ENCODE measurements at regions not wholly inside any gene's neighbourhood (a gene's known extent, or its start where the extent isn't known, plus 50 kb on each side); places are given as distances from the start of the nearest gene placed in this dataset.

- TF ChIP-seq REST (IDR thresholded peaks at IDR 0.05; ENCODE audit: insufficient read depth in 1 of 2, low read depth in 2 of 2, low read length in 2 of 2) (no peak), FOXP2 (optimal IDR thresholded peaks at IDR 0.05; ENCODE audit: borderline replicate concordance, extremely low read depth, extremely low read length, insufficient read depth) (no peak)
These were observed 334.5 kb downstream of the PIK3R1 start for GRCh38 chr5:68550015-68550414.

GRCh38 chr5:68551436-68551835 lies 335.9 kb downstream of the PIK3R1 start:
- TF ChIP-seq TAF1 (IDR thresholded peaks at IDR 0.05; ENCODE audit: borderline replicate concordance, insufficient read depth, low read length) (no peak), REST (IDR thresholded peaks at IDR 0.05; ENCODE audit: insufficient read depth in 1 of 2, low read depth in 2 of 2, low read length in 2 of 2) (no peak), SIN3A (IDR thresholded peaks at IDR 0.05; ENCODE audit: borderline replicate concordance, insufficient read depth, low read length) (no peak), POLR2AphosphoS5 (IDR thresholded peaks at IDR 0.05; ENCODE audit: low read depth, low read length) (no peak), FOXP2 (optimal IDR thresholded peaks at IDR 0.05; ENCODE audit: borderline replicate concordance, extremely low read depth, extremely low read length, insufficient read depth) (no peak)

- TF ChIP-seq TAF1 (IDR thresholded peaks at IDR 0.05; ENCODE audit: borderline replicate concordance, insufficient read depth, low read length) = no peak
- no peak for TF ChIP-seq SIN3A (IDR thresholded peaks at IDR 0.05; ENCODE audit: borderline replicate concordance, insufficient read depth, low read length)
- peak; percentile 53 for TF ChIP-seq FOXP2 (optimal IDR thresholded peaks at IDR 0.05; ENCODE audit: borderline replicate concordance, extremely low read depth, extremely low read length, insufficient read depth)
- TF ChIP-seq POLR2AphosphoS5 (IDR thresholded peaks at IDR 0.05; ENCODE audit: low read depth, low read length) = no peak
- peak; percentile 92 to 96 for TF ChIP-seq REST (IDR thresholded peaks at IDR 0.05; ENCODE audit: insufficient read depth in 1 of 2, low read depth in 2 of 2, low read length in 2 of 2)
These were observed 339.2 kb downstream of the PIK3R1 start for GRCh38 chr5:68554571-68555279.

GRCh38 chr5:68555907-68556681 lies 340.5 kb downstream of the PIK3R1 start:
- TF ChIP-seq REST (IDR thresholded peaks at IDR 0.05; ENCODE audit: insufficient read depth in 1 of 2, low read depth in 2 of 2, low read length in 2 of 2) (no peak; a peak in 1 of 4 replicates), FOXP2 (optimal IDR thresholded peaks at IDR 0.05; ENCODE audit: borderline replicate concordance, extremely low read depth, extremely low read length, insufficient read depth) (no peak), POLR2AphosphoS5 (IDR thresholded peaks at IDR 0.05; ENCODE audit: low read depth, low read length) (no peak), TAF1 (IDR thresholded peaks at IDR 0.05; ENCODE audit: borderline replicate concordance, insufficient read depth, low read length) (no peak), SIN3A (IDR thresholded peaks at IDR 0.05; ENCODE audit: borderline replicate concordance, insufficient read depth, low read length) (no peak)

All from PFSK-1 (cell line).